Stimulated activated CD8-positive, alpha-beta memory T cell treated with anti-CD3 and anti-CD28 coated beads, Interleukin-15, amount 100 ng/mL, for 1 hour (primary cell): ENCODE measurements at regions not wholly inside any gene's neighbourhood (a gene's known extent, or its start where the extent isn't known, plus 50 kb on each side); places are given as distances from the start of the nearest gene placed in this dataset.

Experiments used
- DNase-seq: peaks from one replicate; pipeline ENCODE4 v3.0.0-alpha.2; 2020; ENCODE audit warnings: low read depth

DNA sequence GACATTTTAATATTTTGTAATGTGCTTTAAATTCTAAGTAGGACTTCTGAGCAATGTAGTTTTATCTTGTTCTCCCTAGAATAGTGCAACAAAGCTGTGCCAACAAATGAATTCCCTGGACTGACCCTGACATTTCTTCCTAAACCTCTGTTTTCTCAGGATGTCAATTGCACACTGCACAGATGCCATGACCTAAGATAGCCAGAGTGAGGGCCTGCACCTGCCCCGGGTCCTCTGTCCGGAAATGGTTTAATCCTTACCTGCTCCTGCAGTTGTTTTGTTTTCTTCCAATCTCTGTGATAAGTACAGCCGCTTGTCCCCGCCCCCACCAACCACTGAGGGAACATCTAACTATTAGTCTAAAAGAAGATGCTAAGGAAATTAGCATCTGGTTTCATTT, 831.5 kb downstream of the GALC start:
- no peak for DNase-seq

DNA sequence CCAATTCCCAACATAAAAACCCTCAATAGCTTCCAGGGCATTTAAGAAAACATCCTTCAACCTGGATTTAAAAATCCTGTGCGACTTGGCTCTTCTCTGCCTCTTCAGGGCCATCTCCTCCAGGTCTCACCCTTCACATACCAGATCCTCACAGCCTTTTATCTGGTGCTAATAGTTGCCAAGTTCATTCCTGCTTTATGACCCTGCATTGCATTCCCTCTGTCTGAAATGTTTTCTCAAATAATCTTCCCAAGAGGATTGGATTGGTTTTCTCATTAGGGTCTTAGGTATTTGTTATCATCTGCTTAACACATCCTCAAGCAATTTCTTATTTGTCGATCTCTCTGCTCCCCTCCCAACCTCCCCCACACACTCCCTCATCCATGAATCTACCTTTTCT, 832.0 kb downstream of the GALC start:
- DNase-seq: no peak

DNA sequence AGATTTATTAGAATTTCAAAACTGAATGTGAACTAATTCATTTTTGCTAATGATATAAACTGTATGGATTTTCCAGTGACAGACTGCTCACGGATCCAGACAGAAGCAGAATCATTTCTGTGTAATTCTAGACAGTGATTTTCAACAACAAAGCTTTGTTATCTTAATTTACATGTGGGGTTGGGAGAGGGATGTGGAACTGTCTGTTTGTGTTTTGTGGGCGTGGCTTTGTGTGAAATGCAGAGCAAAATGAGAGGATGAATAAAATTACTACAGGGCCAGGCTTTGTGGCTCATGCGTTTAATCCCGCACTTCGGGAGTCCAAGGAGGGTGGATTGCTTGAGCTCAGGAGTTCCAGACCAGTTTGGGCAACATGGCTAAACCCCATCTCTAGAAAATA, 834.7 kb downstream of the GALC start:
- DNase-seq: no peak

DNA sequence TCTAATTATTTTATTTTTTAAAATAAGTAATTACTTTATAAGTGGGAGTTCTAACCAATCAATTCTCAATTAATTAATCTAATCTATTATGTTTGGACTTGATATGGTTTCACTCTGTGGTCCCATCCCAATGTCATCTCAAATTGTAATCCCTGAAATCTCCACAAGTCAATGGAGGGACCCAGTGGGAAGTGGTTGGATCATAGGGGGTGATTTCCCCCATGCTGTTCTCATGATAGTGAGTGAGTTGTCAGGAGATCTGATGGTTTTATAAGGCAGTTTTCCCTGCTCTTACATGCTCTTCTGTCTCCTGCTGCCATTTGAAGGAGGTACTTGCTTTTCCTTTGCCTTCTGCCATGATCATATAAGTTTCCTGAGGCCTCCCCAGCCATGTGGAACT, 836.1 kb downstream of the GALC start:
- no peak for DNase-seq

DNA sequence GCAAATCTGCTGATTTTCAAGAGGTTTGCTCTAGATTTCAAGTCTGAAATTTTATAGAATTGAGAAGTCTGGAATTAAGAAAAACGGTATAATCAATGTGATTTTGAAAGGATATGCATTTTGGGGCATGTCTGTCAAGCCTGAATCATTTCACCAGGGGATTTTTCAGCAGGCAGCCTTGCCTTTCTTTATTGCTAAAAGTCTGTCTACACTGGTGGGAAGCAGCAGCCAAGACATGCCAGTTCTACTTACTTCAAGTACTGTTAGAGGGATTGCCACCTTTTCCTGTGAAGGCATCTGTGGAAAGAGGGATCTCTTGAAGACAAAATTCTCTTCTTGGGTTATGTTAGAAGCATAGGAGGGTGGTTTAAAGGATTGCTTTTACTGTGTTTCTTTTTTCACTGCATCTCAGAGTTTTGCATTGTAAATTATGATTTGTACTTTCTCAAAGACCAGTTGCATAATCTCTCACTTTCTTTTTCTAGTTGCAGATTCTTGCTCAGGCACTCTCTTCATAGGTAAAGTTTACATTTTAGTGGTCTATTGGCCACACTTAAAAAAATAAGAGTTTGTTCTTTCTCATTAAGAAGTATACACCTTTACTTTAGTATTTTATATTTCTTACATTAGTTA, 837.0 kb downstream of the GALC start:
- DNase-seq: no peak

DNA sequence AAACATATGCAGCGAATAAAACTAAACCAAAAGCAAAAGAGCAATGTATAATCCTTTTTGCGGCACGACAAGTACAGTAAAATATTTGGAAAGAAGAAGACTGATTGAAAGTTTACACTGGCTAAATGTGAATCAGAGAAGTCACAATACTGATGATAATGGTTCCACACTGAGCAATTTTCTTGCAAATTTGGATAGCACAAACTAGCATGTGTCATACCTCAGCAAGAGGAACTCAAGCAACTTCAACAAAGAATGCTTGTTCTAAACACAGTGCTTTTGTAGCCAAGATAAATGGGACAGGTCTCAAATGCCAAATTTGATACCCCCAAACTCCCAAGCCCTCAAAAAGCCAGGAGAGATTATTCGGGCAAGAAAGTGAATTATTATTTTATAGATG, 839.1 kb downstream of the GALC start:
- DNase-seq: no peak

DNA sequence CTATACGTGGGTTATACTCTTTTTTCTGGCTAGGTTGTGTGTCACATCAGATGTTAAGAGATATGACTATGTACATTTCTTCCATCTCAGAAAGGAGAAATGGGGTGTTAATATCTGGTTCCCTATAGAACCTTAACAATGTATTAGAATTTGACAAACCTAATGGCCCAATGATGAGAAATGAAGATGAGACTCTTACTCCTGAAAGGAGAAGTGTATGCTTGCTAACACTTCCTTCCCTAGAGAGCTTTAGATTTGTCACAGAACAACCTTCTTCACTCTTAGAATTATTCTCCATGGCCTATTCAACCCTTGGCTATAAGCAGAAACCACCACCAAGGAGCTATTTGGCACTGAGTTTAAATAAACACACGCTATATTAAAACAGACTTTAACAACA, 839.6 kb downstream of the GALC start:
- no peak for DNase-seq

DNA sequence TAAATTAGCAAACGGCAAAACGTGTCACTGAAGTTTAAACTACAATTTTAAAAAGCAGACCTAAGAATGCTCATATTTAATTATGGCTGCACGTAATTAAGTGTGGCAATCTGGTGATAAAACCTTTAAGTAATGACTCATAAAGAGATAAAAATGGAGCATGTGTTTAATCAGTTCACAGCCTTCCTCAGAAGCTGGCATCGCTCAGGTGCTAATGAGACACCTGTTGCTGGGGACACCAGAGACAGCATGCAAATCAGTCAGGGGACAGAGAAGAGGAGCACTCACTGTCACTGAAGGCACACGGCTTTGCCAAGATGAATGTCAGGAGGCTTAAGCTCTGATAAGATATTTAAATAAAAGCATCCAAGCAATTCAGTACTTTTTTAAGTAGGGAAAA, 840.3 kb downstream of the GALC start:
- no peak for DNase-seq

DNA sequence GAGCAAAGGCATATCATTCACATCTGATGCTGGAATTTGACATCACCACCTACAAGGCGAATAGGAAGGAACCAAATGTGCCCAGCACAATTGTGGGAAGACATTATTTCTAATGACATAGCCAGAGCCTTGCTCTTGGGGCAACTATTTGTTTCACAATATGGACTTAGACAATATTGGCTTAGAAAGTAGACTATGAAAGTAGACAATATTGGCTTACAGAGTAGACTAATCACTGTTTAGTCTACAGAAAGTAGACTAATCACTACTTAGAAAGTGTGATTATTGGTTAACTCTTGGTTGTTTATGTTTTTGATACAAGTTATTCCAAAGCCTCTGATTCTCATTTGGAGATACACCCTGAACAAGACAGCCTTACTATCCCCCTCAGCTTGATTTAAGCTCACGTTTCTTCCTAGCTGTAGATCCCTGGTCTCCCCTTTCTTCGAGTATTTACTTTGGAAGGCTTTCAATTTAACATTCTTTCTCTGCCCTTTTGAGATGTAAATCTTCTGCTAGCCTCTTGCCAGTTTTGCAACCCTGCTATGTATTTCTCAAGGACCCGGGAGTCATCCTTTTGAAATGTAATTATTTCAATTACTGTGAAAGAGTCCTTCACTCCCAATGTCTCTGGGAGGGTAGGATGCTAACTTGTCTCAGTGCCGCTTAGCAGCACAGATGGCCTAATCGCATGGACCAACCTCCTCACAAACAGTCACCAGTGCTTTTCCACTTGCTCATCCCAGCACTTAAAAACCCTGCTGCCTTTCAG, 843.2 kb downstream of the GALC start:
- DNase-seq: no peak

DNA sequence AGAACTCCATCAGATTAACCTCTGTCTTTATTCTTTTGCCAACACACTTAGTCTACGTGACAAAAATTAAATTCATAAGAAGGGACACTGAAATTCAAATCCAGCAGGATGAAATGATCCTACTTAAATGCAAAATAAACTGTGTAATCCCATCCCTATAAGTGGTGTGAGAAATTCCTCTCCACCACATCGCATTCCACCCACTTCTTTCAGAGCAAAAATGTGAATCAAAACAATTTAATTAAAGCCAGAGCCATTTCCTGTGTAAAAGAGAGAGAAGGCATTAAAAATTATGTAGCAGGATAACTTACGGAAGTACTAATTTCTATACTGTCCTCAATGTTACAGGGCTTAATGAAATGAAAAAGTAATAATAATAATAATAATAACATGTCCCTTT, 844.3 kb downstream of the GALC start:
- no peak for DNase-seq

DNA sequence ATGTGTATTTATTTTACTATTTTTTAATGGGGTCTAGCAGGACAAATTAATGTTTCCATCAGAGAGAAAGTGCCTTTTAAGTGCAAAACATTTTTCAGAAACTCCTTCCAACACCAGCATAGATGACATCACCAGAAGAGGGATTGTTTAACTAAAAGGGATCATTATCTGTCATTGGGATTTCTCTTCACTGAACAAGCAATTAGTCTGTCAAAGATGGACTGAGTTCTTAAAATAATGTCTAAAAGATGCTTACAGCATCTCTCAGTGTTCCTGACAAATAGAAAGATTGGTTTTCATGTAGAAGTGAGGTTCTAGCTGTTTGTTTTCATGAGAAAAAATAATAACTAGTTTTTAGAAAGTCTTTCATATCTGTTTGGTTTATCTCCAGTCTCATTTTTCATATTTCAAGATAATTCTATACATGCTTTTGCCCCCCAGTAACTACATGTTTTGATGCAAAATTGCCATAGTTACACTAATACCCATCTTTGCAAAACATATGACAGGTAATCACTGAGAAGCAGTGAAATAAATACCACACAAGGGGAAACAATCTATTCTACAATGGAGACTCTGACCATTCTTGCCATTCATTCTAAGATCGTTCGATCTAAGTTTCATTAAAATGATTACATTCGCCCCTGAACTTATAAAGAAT, 850.3 kb downstream of the GALC start:
- DNase-seq: no peak

DNA sequence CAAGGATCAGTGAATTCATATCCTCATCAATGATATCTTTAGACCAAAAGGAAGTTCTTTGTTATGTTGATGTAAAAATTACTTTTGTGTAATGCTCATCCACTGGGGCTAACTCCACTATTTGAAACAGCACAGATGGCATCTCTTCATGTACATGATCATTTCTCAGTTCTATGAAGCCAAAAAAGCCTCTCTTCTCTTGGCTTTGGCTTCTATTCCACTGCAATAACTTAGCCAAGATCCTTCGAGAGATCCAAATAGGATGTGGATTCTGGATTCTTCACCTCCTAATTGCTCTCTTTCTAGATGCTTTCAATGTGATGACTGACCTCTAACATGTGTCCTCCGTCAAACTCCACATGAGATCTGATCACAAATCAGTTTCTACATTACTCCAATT, 851.2 kb downstream of the GALC start:
- no peak for DNase-seq

DNA sequence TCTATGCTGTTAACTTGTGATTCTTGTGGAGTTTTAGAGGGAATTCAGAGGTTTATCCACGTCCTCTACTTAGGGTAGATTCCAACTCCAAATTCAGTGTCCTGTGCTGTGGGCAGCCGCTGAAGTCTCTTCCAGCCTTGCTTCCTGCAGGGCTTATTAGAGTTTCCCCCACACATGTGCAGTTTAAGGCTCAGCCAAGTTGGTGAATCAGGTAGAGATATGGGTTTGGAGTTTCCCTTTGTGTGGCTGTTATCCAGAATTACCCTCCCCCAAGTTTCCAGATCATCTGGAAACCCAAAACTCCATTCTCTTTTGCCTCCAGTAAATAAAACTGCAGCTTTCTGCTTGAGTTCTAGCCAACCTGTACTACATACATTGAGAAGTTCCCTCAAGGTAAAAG, 853.7 kb downstream of the GALC start:
- no peak for DNase-seq

DNA sequence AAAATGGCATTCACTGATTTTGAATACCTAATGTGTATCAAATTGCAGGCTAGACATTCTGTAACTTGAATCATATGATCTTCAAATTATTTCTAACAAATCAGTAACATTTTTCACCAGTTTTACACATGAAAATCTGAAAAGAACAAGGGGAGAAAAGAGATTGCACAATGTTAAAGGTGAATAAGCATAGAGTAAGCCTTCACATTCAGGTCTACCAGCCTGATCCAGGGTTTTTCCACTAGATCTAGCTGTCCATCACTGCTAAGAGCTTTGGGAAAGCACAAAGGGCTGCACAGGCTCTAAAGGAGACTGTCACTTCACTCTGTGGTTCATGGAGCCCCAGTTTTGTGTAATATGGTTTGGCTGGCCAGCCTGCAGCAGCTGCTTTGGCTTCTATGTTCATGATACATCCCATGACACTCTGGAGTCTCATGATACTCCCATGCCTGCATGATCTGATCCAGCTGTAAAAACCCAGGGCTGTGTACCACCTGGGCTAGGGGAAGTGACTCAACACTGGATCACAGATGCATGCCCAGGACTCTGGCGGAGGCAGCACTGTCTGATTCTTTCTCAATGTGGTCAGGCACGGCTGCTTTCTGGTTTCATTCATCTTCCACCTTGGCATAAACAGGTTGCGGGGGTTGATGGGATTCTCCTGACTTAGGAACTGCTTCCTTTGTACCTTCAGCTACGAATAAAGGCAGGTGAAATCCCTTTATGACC, 859.7 kb downstream of the GALC start:
- DNase-seq: no peak

DNA sequence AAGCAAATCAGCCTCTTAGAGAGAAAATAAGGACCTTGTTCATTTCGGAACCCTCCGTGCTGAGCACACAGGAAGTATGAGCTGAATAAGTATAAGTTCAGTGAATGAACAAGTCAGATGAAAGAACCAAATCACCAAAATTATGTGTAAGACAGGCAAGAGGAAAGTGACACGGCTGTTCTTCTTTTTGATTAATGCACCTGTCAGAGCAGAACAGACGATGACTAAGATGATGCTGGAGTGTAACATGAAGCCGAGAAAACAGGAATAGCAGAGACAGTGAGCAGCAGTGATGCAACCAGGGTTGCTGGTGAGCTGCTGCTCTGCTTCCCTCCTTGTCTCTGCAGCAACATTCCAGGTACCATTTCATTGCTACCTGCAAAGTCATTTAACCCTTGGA, 861.1 kb downstream of the GALC start:
- no peak for DNase-seq

DNA sequence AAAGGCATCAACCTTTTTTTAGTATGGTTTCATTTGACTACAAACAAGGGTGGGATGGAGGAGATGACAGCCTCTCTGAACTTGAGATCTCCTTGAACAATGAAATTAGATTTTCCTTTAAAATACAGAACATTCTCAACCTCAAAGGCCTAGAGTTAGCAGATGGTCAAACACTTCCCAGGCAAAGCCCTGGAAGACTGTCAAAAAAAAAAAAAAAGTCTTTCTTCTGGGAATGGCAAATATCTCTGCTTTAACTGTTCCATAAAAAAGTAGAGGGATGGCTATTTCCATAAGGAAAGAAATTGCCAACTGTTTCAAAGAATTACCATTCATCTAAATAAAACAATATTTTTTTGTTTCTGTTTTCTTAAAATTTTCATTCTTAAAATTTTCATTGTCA, 870.8 kb downstream of the GALC start:
- no peak for DNase-seq

DNA sequence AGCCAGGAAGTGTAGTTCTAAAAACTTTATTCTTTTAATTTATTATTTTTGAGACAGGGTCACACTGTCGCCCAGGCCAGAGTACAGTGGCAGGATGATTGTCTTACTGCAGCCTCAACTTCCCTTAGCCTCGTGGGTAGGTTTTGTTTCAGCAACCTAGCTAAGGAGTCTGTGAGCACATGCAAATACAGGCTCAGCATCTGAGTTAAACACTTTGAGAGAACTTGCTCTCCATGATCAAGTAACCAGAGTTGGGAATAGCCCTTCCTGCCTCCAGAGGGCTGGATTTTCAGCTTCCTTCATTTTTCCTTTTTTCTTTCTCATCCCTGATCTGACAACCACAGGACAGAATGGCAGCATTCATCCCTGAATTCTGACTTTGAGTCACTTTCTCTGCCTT, 871.3 kb downstream of the GALC start:
- no peak for DNase-seq

DNA sequence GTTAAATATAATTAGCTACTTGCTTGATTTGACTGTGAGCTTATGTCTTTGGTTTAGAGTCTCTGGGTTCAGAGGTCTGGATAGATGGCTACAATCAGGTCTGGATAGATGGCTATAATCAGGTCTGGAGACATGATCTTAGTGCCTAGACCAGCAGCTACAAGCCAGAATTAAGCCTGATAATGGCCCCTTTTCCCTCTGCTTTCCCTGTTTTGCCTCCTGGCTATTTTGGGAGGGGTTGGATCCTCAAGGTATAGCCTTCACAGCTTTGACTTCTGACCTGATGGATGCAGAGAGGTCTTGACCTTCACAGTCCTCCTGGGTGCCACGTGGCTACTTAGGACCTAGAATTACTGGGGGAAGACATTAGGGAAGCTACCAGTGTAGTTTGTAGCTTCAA, 877.7 kb downstream of the GALC start:
- no peak for DNase-seq

DNA sequence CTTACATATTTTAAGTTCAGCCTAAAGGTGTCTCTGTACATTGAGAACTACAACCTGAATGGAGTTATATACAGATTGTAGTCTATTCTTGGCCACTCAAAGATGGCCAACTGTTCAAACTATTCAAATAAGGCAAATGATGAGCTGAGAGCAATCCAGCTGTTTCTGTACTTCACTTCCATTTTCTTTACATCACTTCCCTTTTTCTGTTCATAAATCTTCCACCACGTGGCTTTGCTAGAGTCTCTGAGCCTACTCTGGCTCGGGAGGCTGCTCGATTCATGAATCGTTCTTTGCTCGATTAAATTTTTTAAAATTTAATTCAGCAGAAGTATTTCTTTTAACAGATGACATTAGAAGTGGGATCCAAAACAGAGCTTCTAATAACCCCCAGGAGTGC, 879.7 kb downstream of the GALC start:
- no peak for DNase-seq

DNA sequence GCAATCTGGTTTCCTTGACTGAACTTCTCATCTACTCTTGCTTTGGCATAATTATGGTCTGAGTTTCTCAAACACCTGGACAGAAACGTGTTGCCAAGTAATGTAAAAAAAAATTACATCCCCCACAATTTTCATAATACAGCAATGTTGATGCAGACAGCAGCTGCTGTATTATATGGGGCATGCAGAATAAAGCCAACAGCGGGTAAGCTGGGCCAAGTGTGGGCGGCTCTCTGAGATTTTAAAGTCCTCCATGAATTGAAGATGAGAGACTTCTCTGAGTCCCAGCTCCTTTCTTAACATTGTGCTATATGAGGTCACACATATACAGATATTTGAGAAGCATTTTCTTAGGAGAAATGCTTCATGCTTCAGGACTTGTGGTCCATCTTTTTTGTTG, 881.2 kb downstream of the GALC start:
- DNase-seq: no peak

DNA sequence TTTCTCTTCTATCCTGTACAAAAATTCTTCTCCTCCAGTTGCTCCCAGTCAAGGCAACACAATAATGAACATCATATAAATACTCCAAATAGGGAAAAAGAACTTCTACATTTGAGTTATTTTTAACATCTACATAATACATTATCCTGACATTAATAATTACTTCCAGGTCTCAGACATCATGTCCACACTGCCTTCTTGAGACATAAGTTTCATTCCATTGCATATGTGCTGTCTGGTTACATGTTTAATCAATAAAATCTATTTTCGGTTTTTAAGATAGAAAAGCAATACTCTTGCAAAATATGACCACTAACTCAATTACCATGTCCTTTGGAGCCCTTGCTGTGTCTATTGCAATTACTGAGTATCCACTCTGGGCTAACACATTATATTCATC, 881.9 kb downstream of the GALC start:
- no peak for DNase-seq

DNA sequence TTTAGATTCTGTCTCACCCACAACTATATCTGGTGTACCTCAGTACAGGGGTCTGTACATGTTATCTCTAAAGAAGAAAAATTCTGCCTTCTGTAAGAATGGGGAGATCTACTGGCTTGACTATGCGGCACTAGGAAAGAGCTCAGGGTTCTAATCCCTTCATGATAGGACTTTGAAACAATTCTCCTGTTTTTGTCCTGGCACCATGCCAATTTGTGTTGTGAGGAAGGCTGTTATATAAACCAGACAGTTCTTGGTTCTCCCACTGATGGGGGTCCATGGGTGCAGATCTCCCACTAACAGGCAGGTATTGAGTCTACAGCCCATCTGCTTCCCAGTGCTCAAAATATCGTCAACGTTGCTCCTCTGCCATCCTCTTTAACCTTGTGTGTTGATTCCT, 883.7 kb downstream of the GALC start:
- no peak for DNase-seq

DNA sequence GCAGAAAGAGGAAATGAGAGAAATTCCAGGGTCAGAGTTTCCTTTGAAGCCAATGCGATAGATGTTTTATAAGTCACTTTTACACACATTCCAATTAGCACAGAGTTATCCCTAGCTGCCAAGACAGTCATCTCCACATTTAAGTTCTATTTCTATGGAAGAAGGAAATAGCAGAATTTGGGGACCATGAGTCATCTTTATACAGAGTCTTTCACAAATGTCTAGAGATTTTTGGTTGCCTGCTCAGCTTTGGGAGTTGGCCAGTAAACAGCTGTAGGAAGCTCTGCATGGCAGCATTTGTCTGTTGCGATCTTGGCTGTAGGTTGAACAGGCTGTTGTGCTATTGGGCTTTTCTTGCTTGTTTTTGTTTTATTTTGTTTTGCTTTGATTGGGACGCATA, 884.3 kb downstream of the GALC start:
- no peak for DNase-seq
